Ecto neural progenitor cell (in vitro differentiated cells): ENCODE measurements at regions not wholly inside any gene's neighbourhood (a gene's known extent, or its start where the extent isn't known, plus 50 kb on each side); places are given as distances from the start of the nearest gene placed in this dataset.
"Not testable (repeated sequence)": the region's sequence is repeated elsewhere in the genome, so short reads cannot be mapped to it uniquely, and the experiment has no call there.

Source experiments
- DNase-seq: peaks from one replicate; pipeline ENCODE4 v3.0.0-alpha.2; 2018; ENCODE audit warnings: low spot score

- no peak for DNase-seq
Observed at GRCh38 chr18:40366521-40366920, 1588.5 kb upstream of the PIK3C3 start.

GRCh38 chr18:40365526-40365925 lies 1589.5 kb upstream of the PIK3C3 start:
- DNase-seq = no peak

GRCh38 chr18:40360558-40360957 lies 1594.5 kb upstream of the PIK3C3 start:
- no peak for DNase-seq

DNA sequence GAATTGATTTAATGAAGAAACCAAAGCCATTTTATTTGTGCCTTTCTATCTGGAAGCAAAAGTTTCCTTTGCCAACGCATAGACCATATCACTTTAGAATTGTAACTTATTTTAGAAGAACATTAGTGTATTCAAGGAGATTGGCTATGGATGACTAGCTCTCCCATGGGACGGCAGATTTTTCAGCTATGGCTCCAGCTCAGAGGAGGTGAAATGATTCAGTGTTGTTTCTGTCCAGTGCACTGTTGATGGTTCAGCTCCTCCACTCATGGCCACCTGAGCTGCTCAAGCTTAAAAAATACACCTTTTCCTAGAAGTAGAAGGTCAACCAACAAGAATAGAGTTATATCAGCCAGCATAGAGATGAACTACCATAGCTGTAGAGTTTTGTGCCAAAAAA lies 1597.5 kb upstream of the PIK3C3 start:
- DNase-seq = no peak

GRCh38 chr18:40356168-40356567 lies 1598.9 kb upstream of the PIK3C3 start:
- no peak for DNase-seq

- no peak for DNase-seq
Observed at GRCh38 chr18:40355726-40356125, 1599.3 kb upstream of the PIK3C3 start.

GRCh38 chr18:40348196-40348595 lies 1606.8 kb upstream of the PIK3C3 start:
- no peak for DNase-seq

DNA sequence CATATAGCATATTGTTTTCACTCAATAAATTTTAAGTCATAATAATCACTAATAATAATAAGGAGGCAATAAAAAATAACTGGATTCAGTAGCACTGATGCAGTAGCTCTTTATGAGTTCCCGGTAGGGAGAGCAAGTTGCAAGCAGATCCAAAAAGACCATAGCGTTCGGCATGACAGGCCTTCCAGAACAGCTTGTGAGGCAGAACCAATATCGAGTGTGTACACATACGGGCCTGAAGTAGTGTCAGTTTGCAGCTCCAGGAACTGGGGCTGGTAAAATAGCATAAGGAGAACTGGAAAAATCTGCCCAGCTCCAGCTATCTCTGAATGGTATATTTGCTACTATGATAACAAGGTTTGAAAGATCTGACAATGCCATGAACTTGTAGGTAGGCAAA lies 1607.8 kb upstream of the PIK3C3 start:
- no peak for DNase-seq

- DNase-seq = no peak
Observed at GRCh38 chr18:40346146-40346545, 1608.9 kb upstream of the PIK3C3 start.

DNA sequence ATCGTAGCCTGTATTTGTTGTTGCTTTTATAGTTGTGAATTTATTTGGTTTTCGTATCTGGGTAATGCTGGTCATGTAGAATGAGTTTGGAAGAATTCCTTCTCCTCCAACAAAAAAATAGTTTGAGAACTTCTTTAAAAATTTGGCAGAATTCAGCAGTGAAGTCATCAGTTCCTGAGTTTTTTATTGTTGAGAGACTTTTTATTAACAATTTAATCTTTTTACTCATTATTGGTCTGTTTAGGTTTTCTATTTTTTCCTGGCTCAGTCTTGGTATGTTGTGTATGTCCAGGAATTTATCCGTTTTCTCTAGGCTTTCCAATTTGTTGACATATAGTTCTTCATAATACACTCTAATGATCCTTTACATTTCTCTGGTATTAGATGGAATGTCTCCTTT lies 1613.3 kb upstream of the PIK3C3 start:
- DNase-seq = no peak

DNA sequence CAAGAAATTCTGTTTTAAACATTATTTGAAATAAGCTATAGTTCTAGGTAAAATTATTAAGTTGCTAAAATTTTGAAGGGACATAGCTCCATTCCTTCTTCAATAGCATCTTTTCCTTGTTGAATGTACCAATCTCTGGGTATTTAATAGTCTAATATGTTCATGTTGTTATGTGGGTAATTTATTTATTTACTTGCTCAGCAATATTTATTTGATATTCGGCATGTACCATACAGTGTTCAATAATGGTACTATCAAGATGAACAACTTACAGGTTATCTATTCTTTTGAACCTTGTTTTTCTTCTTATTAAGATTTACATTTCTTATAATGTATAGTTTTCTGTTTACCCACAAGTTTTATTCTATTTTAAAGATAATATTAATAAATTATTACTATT lies 1616.8 kb upstream of the PIK3C3 start:
- DNase-seq = no peak

GRCh38 chr18:40326985-40327384 lies 1628.0 kb upstream of the PIK3C3 start:
- no peak for DNase-seq

DNA sequence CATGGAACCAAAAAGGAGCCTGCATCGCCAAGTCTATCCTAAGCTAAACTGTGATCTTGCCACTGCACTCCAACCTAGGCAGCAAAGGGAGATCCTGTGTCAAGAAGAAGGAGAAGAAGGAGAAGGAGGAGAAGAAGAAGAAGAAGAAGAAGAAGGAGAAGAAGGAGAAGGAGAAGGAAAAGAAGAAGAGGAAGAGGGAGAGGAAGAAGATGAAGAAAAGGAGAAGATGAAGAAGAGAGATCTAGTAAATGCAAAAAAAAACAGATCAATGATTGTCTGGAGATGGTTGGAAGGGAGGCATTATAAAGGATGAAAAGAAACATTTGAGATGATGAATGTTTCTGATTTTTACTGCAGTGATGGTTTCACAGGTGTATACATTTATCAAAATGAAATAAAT lies 1629.0 kb upstream of the PIK3C3 start:
- DNase-seq = no peak

DNA sequence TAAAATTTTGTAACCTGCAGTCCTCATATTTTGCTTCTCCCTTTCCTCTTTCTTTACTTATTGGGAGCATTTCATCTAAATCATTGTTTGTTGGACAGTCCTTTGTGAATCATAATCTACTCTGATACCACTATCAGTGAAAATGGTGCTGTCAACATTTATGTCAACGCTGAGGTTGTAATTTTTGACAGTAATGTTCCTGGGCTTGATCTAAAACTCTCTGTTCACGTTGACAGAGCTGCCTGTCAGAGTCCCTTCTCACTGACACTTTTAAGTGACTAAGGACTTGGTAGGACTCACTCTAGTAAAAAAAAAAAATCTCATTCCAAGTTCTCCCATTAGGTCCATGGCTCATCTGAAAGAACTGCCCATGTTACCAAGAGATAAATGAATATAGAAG lies 1640.8 kb upstream of the PIK3C3 start:
- no peak for DNase-seq

GRCh38 chr18:40313030-40313642 lies 1641.9 kb upstream of the PIK3C3 start:
- no peak for DNase-seq

GRCh38 chr18:40307627-40308026 lies 1647.4 kb upstream of the PIK3C3 start:
- DNase-seq = no peak

DNA sequence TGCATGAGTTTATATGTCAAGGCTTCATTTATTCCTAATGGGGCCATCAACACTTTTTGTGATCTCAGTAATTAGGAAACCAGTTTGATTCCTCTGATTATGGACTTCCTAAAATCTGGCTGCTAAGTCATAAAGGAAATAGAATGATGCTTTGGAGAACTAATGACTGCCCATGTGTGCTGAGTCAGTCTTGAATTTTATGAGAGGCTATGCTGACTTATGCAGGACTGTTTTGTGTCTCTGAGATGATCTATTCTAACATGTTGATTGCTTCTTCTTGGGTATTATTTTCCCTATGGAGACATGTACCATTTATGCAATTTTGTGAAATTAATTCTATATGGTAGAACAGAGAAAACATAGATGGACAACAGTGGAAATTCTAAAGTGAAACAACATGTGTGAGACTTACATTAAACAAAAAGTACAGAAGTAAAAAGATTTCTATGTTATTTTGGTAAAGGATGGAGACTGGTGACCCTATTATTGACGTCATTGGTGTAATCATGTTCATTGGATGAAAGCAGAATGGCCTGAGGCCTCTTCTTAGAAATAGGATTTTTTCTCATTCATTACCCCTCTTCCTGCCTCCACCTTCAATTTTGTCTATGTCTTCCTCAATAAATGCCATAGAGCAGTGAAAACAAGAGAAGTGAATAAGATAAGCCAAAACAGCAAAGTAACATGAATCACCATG lies 1658.2 kb upstream of the PIK3C3 start:
- DNase-seq = no peak

DNA sequence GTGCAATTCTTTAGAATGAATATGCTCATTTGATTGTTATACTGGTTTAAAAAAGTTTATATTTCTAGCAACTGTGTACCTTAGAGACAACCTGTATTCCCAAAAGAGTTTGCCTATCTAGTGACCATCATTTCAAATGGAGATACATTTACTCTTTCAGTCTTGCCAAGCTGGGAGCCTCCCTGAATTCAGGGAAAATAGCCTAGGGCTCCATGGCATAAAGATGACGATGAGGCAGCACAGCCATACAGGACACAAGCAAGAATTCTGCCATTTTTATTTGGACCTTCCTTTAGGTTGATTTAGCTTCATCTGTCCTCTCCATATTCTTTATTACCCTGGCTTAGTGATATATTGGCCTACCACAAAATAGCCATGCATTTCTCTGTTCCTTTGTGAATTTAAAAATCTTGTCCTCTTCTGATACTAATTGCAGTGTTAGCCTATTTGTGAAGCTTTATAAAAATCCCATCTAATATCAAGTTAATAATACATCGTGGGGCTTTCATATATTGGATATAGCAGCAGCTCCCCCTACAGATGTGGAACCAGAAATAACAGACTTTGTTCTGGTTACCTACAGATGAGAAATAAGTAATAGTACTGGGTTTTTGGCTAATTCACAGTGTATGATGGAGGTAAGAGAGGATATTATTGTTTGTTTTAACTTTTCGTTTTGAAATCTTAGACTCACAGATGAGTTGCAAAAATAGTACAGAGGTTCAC lies 1661.9 kb upstream of the PIK3C3 start:
- no peak for DNase-seq

GRCh38 chr18:40283560-40283959 lies 1671.5 kb upstream of the PIK3C3 start:
- no peak for DNase-seq

DNA sequence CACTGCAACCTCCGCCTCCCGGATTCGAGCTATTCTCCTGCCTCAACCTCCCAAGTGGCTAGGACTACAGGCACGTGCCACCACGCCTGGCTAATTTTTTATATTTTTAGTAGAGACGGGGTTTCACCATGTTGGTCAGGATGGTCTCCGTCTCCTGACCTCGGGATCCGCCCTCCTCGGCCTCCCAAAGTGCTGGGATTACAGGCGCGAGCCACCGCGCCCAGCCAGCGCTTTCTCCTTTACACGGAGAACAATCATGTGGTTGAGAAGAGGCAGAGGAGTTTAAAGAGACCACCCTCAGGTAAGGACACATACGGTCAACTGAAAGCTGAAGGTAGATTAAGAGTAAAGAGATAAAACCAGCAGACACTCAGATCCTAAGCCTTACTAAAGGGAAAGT lies 1673.7 kb upstream of the PIK3C3 start:
- not testable (repeated sequence) for DNase-seq

DNA sequence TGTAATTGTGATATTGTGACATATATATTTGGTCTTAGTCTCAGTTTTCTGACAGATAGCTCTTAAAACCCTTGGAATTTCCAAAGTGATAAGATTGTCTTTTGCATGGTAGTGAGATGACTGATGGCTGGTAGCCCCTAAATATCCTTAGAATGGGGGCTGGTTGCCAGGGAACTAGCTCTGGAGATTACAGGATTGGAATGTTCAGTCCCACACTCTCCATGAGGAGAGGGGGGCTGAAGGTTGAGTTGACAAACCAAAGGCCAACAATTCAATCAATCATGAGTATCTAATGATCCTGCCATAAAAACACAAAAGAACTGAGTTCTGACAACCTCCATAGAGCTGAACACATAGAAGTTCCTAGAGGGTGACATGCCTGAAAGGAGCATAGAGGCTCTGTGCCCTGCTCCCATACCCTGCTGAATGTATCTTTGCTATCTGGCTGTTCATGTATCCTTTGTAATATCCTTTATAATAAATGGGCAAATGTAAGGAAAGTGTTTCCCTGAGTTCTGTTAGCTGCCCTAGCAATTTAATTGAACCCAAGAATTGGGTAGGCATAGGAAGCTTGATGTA lies 1680.3 kb upstream of the PIK3C3 start:
- DNase-seq = peak; percentile 50

DNA sequence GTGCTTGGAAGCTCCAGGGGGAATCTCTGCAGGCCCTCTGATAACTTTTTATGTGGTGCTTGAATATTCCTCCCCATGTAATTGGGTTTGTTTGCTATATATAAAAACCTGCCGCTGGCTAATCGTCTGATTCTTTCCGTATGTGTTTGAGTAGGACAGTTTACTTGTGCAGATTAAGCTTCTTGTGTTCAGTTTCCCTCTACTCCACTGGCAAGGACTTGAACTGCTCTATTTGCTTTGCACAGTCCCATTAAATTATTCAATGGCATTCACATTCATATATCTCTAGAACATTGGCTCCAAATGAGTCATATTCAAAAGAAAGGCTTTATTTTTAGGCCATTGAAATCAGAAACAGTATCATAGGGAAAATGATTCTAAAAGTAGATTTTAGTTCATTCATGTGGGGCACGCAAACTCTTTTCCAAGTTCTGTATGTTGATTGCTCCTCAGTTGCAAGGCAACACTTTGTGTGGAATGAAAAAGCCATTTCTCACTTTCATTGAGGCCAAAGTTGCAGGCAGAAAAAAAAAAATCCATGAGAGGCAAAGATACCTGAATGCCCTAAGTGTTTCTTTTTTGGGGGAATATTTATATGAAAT lies 1682.3 kb upstream of the PIK3C3 start:
- no peak for DNase-seq
